Left lung (tissue), 4 donors: ENCODE measurements at regions not wholly inside any gene's neighbourhood (a gene's known extent, or its start where the extent isn't known, plus 50 kb on each side); places are given as distances from the start of the nearest gene placed in this dataset.

Experiments
- ATAC-seq: fragments of 200-7000 bp; cut with Tn5 transposase; one replicate; pipeline ENCODE4 v1.9.1; 2020; ENCODE audit warnings: moderate library complexity
- DNase-seq, 4 donors: peaks; one replicate each; pipeline ENCODE4 v3.0.0-alpha.2; 2013 to 2020
- H3K27ac ChIP-seq, 2 donors: fragments of 200-600 bp; sonication (generic) in 1 of 2; one replicate each; pipeline versions ENCODE4 v1.5.0 to v1.8.0; 2020 to 2021
- H3K27me3 ChIP-seq, 2 donors: fragments of 200-600 bp; sonication (generic) in 1 of 2; one replicate each; pipeline versions ENCODE4 v1.5.0 to v1.8.0; 2020 to 2021
- H3K36me3 ChIP-seq, 2 donors: fragments of 200-600 bp; sonication (generic) in 1 of 2; one replicate each; pipeline versions ENCODE4 v1.5.0 to v1.8.0; 2020 to 2021
- H3K4me1 ChIP-seq, 2 donors: fragments of 200-600 bp; one replicate each; pipeline ENCODE4 v1.8.0; 2021
- H3K4me3 ChIP-seq, 2 donors: fragments of 200-600 bp; sonication (generic) in 1 of 2; one replicate each; pipeline versions ENCODE4 v1.5.0 to v1.8.0; 2020 to 2021; ENCODE audit warnings: mild to moderate bottlenecking in 1 of 2
- H3K9me3 ChIP-seq, 2 donors: fragments of 200-600 bp; sonication (generic) in 1 of 2; one replicate each; pipeline versions ENCODE4 v1.5.0 to v1.8.0; 2020 to 2021
- intact Hi-C, 2 donors: fragments of 100-400 bp; cut with DNase I; formaldehyde crosslinking; loops; one replicate each; pipeline versions ENCODE4 v1.11.2 to v1.14.2; 2022
- TF ChIP-seq, protein P1 (sequence below), 2 donors: fragments of 200-600 bp; sonication (generic) in 1 of 2; IDR thresholded peaks; one replicate each; pipeline versions ENCODE4 v1.5.0 to v1.8.0; 2021; ENCODE audit warnings: antibody characterized with exemption in 2 of 2
- donor health status: DM: no; HTN: yes; CAD: no.
- donor health status: DM: no; HTN: no; CAD: no.

DNA sequence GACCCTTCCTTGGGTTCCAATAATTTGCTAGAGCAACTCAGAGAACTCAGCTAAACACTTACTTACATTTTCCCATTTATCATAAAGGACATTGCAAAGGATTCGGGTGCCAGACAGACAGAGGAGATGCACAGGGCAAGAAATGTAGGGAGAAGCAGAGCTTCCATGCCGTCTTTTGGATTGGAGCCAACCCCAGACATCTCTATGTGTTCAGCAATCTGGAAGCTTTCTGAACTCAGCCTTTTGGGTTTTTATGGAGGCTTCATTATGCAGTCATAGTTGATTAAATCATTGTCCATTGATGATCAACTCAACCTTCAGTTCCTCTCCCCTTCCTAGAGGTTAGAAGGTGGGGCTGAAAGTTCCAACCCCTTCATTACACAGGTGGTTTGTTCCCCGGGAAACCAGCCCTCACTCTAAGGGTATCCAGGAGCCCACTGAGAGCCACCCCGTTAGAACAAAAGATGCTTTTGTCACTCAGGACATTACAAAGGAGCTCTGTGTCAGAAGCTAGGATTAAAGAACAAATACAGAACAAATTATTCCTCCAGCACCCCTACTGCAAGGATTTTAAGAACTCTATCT, 211.9 kb upstream of the VSTM2A start:
- Histone ChIP-seq H3K27ac (no peak overlapping the region), H3K36me3 (no peaks in the 10 kb centered on the region), H3K27me3 (no peaks in the 10 kb centered on the region), H3K9me3 (peaks cover 0 to 3% of the 10 kb centered on the region in 2 donors), H3K4me1 (no peaks in the 10 kb centered on the region), H3K4me3 (no peak overlapping the region)
- intact Hi-C loops = no loop called here
- no peak for DNase-seq
- no peak for ATAC-seq
- TF ChIP-seq, protein P1, sequence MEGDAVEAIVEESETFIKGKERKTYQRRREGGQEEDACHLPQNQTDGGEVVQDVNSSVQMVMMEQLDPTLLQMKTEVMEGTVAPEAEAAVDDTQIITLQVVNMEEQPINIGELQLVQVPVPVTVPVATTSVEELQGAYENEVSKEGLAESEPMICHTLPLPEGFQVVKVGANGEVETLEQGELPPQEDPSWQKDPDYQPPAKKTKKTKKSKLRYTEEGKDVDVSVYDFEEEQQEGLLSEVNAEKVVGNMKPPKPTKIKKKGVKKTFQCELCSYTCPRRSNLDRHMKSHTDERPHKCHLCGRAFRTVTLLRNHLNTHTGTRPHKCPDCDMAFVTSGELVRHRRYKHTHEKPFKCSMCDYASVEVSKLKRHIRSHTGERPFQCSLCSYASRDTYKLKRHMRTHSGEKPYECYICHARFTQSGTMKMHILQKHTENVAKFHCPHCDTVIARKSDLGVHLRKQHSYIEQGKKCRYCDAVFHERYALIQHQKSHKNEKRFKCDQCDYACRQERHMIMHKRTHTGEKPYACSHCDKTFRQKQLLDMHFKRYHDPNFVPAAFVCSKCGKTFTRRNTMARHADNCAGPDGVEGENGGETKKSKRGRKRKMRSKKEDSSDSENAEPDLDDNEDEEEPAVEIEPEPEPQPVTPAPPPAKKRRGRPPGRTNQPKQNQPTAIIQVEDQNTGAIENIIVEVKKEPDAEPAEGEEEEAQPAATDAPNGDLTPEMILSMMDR (IDR thresholded peaks at IDR 0.05) = no peak

DNA sequence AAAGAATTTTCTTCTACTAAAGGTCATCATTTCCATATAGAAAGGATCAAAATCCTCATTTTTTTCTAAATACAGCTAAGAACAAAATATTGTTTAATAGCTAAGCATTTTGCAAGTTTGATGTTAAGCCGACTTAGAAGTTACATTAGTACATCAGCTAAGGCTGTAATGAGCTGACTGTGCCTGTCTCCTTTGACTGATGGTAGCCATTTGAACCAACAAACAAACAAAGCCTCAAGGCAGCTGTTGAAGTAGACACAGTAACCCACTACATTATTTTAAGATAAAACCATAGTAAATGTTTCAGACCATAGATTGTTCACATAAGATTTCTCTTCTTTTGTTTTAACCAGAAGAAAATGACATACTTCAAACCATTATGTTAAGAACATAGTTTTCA, 210.9 kb upstream of the VSTM2A start:
- Histone ChIP-seq H3K36me3 (no peaks in the 10 kb centered on the region), H3K4me1 (no peaks in the 10 kb centered on the region), H3K4me3 (no peak overlapping the region), H3K27me3 (no peaks in the 10 kb centered on the region), H3K27ac (no peak overlapping the region), H3K9me3 (peaks cover 0 to 2% of the 10 kb centered on the region in 2 donors)
- ATAC-seq (no peak), DNase-seq (no peak)
- intact Hi-C loops = no loop called here
- TF ChIP-seq, protein P1 (IDR thresholded peaks at IDR 0.05) = no peak

DNA sequence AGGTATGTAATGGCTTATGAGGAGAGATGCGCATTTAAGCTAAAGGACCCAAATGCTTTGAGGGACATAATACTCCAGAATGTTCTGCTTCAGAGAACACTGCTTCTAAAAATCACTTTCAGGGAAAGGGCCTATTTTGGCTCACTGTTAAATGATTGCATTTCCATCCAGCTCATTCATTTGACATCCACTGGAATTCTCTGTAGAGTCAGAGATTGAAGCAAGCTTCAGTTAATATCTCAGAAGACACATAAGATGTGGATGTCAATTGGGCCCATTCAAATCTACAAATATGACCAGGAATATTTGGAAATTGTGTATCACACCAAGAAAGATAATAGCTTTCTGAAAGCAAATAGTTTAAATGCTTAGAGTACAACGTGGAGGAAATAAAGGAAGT, 209.9 kb upstream of the VSTM2A start:
- intact Hi-C loops = no loop called here
- Histone ChIP-seq H3K4me3 (no peak overlapping the region), H3K27ac (no peak overlapping the region), H3K36me3 (no peaks in the 10 kb centered on the region), H3K27me3 (no peaks in the 10 kb centered on the region), H3K9me3 (peaks cover 0 to 2% of the 10 kb centered on the region in 2 donors), H3K4me1 (no peaks in the 10 kb centered on the region)
- no peak for ATAC-seq
- TF ChIP-seq, protein P1 (IDR thresholded peaks at IDR 0.05) = no peak
- no peak for DNase-seq

DNA sequence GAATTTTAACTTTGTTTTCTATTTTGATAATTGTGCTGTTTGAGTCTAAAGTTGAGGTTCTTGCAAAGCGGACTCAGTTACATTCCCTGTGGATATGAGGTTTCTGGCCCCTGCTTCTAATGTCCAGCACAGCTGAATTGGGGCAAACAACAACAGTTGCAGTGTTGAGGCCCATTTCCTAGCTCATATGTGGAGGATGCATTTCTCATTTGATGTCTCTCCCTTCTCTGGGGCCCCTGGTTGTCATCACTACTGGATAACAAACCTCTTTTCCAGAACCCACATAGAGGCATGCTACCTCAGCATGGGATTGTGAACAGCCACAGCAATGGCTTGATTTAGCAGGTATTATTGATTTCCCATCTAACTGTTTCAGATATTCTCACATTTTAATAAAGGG, 208.2 kb upstream of the VSTM2A start:
- intact Hi-C loops = no loop called here
- Histone ChIP-seq H3K36me3 (no peaks in the 10 kb centered on the region), H3K27ac (no peak overlapping the region), H3K4me3 (no peak overlapping the region), H3K4me1 (no peaks in the 10 kb centered on the region), H3K27me3 (no peaks in the 10 kb centered on the region), H3K9me3 (peaks cover 0 to 2% of the 10 kb centered on the region in 2 donors)
- TF ChIP-seq, protein P1 (IDR thresholded peaks at IDR 0.05) = no peak
- DNase-seq = no peak
- ATAC-seq = no peak

DNA sequence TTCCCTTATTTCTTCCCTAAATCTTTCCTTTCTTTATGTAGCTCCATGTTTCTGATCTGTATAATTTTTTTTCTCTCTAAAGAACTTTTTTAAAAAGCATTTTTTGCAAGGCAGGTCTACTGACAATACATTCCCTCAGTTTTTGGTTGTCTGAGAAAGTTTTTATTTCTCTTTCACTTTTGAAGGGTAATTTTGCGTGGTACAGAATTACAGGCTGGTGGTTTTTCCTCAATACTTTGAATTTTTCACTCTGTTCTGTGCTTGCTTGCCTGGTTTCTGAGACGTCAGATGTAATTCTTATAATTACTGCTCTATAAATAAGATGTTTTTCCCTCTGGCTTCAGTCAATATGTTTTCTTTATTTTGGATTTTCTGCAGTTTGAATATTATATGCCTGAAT, 205.4 kb upstream of the VSTM2A start:
- Histone ChIP-seq H3K27ac (no peak overlapping the region), H3K36me3 (no peaks in the 10 kb centered on the region), H3K4me1 (no peaks in the 10 kb centered on the region), H3K4me3 (no peak overlapping the region), H3K27me3 (no peaks in the 10 kb centered on the region), H3K9me3 (peaks cover 0 to 4% of the 10 kb centered on the region in 2 donors)
- intact Hi-C loops = no loop called here
- TF ChIP-seq, protein P1 (IDR thresholded peaks at IDR 0.05) = no peak
- no peak for ATAC-seq
- DNase-seq = no peak
